Breast epithelium (tissue), 3 donors: ENCODE measurements at regions not wholly inside any gene's neighbourhood (a gene's known extent, or its start where the extent isn't known, plus 50 kb on each side); places are given as distances from the start of the nearest gene placed in this dataset.

Experiments used
- POLR2A ChIP-seq: fragments of 450-650 bp; IDR thresholded peaks from one replicate; pipeline ENCODE4 v1.6.1; 2016; ENCODE audit warnings: antibody characterized with exemption, mild to moderate bottlenecking, moderate library complexity
- POLR2AphosphoS5 ChIP-seq, 3 donors: sonication (generic); formaldehyde crosslinking; IDR thresholded peaks; one replicate each; pipeline ENCODE4 v1.6.1; 2017; ENCODE audit warnings: antibody characterized with exemption in 3 of 3
- TF ChIP-seq, protein P1 (sequence below), 3 donors: fragments of 450-650 bp; IDR thresholded peaks; one replicate each; pipeline ENCODE4 v1.5.1; 2016 to 2017; ENCODE audit warnings: antibody characterized with exemption in 3 of 3, mild to moderate bottlenecking in 3 of 3, moderate library complexity in 3 of 3

DNA sequence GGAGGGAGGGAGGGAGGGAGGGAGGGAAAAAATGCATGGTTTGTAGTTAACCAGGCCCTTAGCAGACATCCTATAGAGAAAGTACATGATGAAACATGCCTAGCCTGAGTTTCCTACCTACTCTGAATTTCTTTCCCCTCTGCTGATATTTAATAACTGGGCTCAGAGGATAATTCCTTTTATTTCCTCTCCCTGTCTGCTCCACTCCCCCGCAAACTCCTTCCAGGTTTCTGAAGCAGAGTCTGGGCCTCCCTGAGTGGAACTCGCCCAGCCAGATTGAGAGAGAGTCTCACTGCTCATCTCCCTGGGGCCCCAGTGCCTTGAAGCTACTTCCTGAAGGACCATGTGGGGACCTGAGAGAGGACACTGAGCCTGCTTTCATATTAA, 111.9 kb upstream of the SLC44A3 start:
- TF ChIP-seq, protein P1, sequence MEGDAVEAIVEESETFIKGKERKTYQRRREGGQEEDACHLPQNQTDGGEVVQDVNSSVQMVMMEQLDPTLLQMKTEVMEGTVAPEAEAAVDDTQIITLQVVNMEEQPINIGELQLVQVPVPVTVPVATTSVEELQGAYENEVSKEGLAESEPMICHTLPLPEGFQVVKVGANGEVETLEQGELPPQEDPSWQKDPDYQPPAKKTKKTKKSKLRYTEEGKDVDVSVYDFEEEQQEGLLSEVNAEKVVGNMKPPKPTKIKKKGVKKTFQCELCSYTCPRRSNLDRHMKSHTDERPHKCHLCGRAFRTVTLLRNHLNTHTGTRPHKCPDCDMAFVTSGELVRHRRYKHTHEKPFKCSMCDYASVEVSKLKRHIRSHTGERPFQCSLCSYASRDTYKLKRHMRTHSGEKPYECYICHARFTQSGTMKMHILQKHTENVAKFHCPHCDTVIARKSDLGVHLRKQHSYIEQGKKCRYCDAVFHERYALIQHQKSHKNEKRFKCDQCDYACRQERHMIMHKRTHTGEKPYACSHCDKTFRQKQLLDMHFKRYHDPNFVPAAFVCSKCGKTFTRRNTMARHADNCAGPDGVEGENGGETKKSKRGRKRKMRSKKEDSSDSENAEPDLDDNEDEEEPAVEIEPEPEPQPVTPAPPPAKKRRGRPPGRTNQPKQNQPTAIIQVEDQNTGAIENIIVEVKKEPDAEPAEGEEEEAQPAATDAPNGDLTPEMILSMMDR (IDR thresholded peaks at IDR 0.05): no peak
- TF ChIP-seq POLR2A: no peak
- TF ChIP-seq POLR2AphosphoS5 (IDR thresholded peaks at IDR 0.05): no peak
